Progenitor cell of endocrine pancreas (in vitro differentiated cells): ENCODE measurements at regions not wholly inside any gene's neighbourhood (a gene's known extent, or its start where the extent isn't known, plus 50 kb on each side); places are given as distances from the start of the nearest gene placed in this dataset.

Experiments
- DNase-seq: peaks from one replicate; pipeline ENCODE4 v3.0.0; 2021; ENCODE audit warnings: low spot score; ENCODE audit not compliant: unreplicated experiment
- H3K27ac Mint-ChIP-seq: 2 replicates; pipeline ENCODE4 v1.8.0; 2021; ENCODE audit warnings: mild to moderate bottlenecking, moderate library complexity, mixed read lengths
- H3K27me3 Mint-ChIP-seq: 2 replicates; pipeline ENCODE4 v1.8.0; 2021; ENCODE audit warnings: mixed read lengths
- H3K36me3 Mint-ChIP-seq: 2 replicates; pipeline ENCODE4 v1.8.0; 2022; ENCODE audit warnings: mixed read lengths; ENCODE audit not compliant: insufficient read depth
- H3K4me1 Mint-ChIP-seq: 2 replicates; pipeline ENCODE4 v1.8.0; 2021; ENCODE audit warnings: low read depth, mixed read lengths
- H3K4me3 Mint-ChIP-seq: 2 replicates; pipeline ENCODE4 v1.8.0; 2021; ENCODE audit warnings: low read depth, mild to moderate bottlenecking, moderate library complexity, mixed read lengths
- H3K9me3 Mint-ChIP-seq: 2 replicates; pipeline ENCODE4 v1.8.0; 2021; ENCODE audit warnings: low read depth, mixed read lengths
- TF ChIP-seq, protein P1 (sequence below): fragments of 200-600 bp; sonication (generic); IDR thresholded peaks from one replicate; pipeline ENCODE4 v1.5.0; 2021; ENCODE audit warnings: antibody characterized with exemption, mild to moderate bottlenecking; ENCODE audit not compliant: unreplicated experiment

- Mint-ChIP-seq H3K4me1 (peaks cover 18% of the 10 kb centered on the region), H3K27ac (no peak overlapping the region), H3K36me3 (no peaks in the 10 kb centered on the region), H3K27me3 (peaks cover 70% of the 10 kb centered on the region), H3K4me3 (no peak overlapping the region), H3K9me3 (peaks cover under 1% of the 10 kb centered on the region)
- TF ChIP-seq, protein P1, sequence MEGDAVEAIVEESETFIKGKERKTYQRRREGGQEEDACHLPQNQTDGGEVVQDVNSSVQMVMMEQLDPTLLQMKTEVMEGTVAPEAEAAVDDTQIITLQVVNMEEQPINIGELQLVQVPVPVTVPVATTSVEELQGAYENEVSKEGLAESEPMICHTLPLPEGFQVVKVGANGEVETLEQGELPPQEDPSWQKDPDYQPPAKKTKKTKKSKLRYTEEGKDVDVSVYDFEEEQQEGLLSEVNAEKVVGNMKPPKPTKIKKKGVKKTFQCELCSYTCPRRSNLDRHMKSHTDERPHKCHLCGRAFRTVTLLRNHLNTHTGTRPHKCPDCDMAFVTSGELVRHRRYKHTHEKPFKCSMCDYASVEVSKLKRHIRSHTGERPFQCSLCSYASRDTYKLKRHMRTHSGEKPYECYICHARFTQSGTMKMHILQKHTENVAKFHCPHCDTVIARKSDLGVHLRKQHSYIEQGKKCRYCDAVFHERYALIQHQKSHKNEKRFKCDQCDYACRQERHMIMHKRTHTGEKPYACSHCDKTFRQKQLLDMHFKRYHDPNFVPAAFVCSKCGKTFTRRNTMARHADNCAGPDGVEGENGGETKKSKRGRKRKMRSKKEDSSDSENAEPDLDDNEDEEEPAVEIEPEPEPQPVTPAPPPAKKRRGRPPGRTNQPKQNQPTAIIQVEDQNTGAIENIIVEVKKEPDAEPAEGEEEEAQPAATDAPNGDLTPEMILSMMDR: no peak
- no peak for DNase-seq
Measured at GRCh38 chr7:155212301-155213015, 85.2 kb upstream of the INSIG1 start.

DNA sequence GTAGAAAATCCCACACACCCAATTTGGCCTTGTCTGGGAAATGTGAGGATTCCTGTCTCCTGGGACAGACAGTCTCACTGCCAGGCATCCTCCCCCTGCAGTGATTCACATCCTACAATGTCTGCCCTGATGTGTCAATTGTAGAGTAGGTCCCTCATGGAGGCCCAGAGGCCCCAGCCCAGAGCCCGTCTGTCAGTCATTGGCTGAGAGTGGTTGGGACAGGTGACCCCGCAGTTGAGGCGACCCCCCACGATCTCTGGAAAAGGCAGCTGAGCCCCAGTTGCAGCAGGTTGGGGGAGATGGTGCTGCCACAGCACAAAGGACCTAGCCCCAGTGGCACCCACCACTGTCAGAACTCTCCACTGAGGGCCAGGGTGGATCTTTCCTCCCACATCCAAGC lies 84.3 kb upstream of the INSIG1 start:
- no peak overlapping the region for H3K4me3 Mint-ChIP-seq
- no peaks in the 10 kb centered on the region for H3K9me3 Mint-ChIP-seq
- no peaks in the 10 kb centered on the region for H3K36me3 Mint-ChIP-seq
- TF ChIP-seq, protein P1: no peak
- H3K27ac Mint-ChIP-seq: no peak overlapping the region
- peaks cover 78% of the 10 kb centered on the region for H3K27me3 Mint-ChIP-seq
- H3K4me1 Mint-ChIP-seq: peaks cover 18% of the 10 kb centered on the region
- DNase-seq: no peak

DNA sequence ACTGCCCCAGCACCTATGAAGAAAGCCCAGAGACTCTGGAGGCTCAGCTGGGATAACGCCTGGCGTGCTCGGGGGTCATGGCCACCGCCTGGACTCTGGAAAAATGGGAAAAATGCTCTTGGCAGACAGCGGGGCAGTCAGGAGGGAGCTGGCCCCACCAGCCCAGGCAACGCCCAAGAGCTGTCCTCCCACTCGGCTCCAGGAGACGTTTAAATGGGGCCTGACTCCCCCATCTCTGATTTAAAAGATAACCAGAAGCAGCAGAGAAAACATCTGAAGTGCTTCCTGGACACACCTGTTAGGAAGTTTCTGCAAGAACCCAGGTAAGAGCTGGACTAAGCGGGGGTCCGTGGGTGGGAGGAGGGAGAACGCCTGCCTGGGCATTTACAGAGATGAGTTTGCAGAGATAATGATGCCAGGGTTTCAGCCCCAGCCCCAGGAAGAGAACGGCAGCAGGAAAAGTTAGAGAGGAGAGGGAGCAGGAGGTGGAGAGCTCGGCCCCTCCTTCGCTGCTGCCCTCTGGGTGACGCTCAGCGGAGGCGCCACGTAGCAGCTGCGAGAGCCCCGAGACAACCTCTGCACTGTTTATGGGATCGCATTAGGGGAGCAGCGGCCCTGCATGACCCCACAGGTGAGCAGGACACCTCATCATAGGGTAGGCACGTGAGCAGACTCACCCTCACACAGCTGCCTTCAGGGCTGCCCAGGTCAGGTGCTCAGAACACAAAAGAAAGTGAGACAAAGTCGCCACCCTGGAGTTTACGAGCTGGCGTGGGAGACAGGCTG lies 83.5 kb upstream of the INSIG1 start:
- peak overlapping the region; percentile 37 for H3K4me3 Mint-ChIP-seq
- no peaks in the 10 kb centered on the region for H3K9me3 Mint-ChIP-seq
- no peak for DNase-seq
- TF ChIP-seq, protein P1: no peak
- H3K27ac Mint-ChIP-seq: peak overlapping the region; percentile 86
- H3K27me3 Mint-ChIP-seq: peaks cover 78% of the 10 kb centered on the region
- peaks cover 18% of the 10 kb centered on the region for H3K4me1 Mint-ChIP-seq
- no peaks in the 10 kb centered on the region for H3K36me3 Mint-ChIP-seq

DNA sequence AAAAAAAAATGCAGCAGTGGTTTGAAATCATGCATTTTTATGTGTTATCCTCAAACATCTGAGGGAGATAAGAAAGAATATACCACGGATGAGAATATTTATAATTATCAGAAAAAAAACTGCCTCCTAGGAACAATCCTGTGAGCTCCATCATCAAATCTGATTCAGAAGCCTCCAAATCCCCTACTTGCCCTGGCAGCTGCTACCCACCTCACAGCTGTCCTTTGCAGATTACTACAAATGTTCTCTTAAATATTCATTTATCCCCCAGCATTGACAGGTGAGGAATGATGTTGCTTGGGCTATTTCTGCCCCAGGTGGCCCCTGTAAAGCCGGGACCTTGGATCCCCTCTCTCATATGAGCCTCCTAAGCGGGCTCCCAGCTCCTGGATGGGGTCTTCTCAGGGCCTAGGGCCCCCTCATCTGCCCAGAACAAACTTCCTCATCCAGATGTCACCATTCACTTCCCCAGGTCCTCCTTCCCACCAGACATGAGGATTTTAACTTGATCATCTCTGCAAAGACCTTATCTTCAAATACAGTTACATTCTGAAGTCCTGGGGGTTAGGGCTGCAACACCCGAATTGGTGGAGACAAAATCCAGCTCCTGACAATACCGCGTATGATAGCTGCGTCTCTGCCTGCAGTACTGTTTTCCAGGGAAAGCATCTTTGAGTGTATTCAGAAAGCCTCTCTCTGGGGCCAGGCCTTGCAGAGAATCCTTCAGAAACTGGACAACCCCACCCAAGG lies 81.9 kb upstream of the INSIG1 start:
- H3K4me3 Mint-ChIP-seq: no peak overlapping the region
- peaks cover 76% of the 10 kb centered on the region for H3K27me3 Mint-ChIP-seq
- TF ChIP-seq, protein P1: no peak
- DNase-seq: no peak
- H3K36me3 Mint-ChIP-seq: no peaks in the 10 kb centered on the region
- no peak overlapping the region for H3K27ac Mint-ChIP-seq
- no peaks in the 10 kb centered on the region for H3K9me3 Mint-ChIP-seq
- peaks cover 21% of the 10 kb centered on the region for H3K4me1 Mint-ChIP-seq
